ENCODE measurements at regions not wholly inside any gene's neighbourhood (a gene's known extent, or its start where the extent isn't known, plus 50 kb on each side); places are given as distances from the start of the nearest gene placed in this dataset.

- Mint-ChIP-seq H3K9me3 (ENCODE audit: unreplicated experiment) (no peaks in the 10 kb centered on the region), H3K4me1 (ENCODE audit: low read depth, unreplicated experiment) (no peaks in the 10 kb centered on the region), H3K36me3 (ENCODE audit: insufficient read depth, unreplicated experiment) (no peaks in the 10 kb centered on the region), H3K4me3 (ENCODE audit: unreplicated experiment) (no peak overlapping the region), H3K27me3 (ENCODE audit: insufficient read depth, unreplicated experiment) (peaks cover 2% of the 10 kb centered on the region), H3K27ac (ENCODE audit: unreplicated experiment) (no peak overlapping the region)
- intact Hi-C loops (cut with micrococcal nuclease; ENCODE audit: unreplicated experiment), result no loop called here
- Histone ChIP-seq H3K4me1 (no peaks in the 10 kb centered on the region), H3K36me3 (ENCODE audit: control insufficient read depth, insufficient read depth, low read length) (no peaks in the 10 kb centered on the region), H3K27me3 (replicated peaks; ENCODE audit: control insufficient read depth, insufficient read depth, low read length) (no peaks in the 10 kb centered on the region), H3K4me3 (ENCODE audit: low read depth, low read length) (no peak overlapping the region), H3K9me3 (no peaks in the 10 kb centered on the region)
- no peak for DNase-seq
- ChIA-PET POLR2A (no interaction called here), CTCF (no interaction called here)
- BruUV-seq (replicated peaks), result no TSS peak
- TF ChIP-seq CTCF (IDR thresholded peaks at IDR 0.05; ENCODE audit: insufficient read depth in 1 of 2, low read depth in 1 of 2, low read length in 1 of 2, severe bottlenecking in 1 of 2, unreplicated experiment in 1 of 2), result no peak
Measured at GRCh38 chr4:159884989-159885388, 782.1 kb downstream of the RAPGEF2 start.

GRCh38 chr4:159899596-159899995, 796.7 kb downstream of the RAPGEF2 start:
- no peak for TF ChIP-seq CTCF (IDR thresholded peaks at IDR 0.05; ENCODE audit: insufficient read depth in 1 of 2, low read depth in 1 of 2, low read length in 1 of 2, severe bottlenecking in 1 of 2, unreplicated experiment in 1 of 2)
- H3K27ac Mint-ChIP-seq (ENCODE audit: unreplicated experiment), result no peak overlapping the region
- H3K27me3 ChIP-seq (replicated peaks; ENCODE audit: control insufficient read depth, insufficient read depth, low read length), result no peaks in the 10 kb centered on the region
- no peaks in the 10 kb centered on the region for H3K4me1 ChIP-seq
- ChIA-PET CTCF (no interaction called here), POLR2A (no interaction called here)
- no peaks in the 10 kb centered on the region for H3K9me3 Mint-ChIP-seq (ENCODE audit: unreplicated experiment)
- H3K36me3 ChIP-seq (ENCODE audit: control insufficient read depth, insufficient read depth, low read length), result no peaks in the 10 kb centered on the region
- H3K27me3 Mint-ChIP-seq (ENCODE audit: insufficient read depth, unreplicated experiment), result peaks cover 10% of the 10 kb centered on the region
- BruUV-seq (replicated peaks), result no TSS peak
- H3K4me1 Mint-ChIP-seq (ENCODE audit: low read depth, unreplicated experiment), result no peaks in the 10 kb centered on the region
- intact Hi-C loops (cut with micrococcal nuclease; ENCODE audit: unreplicated experiment), result no loop called here
- no peak overlapping the region for H3K4me3 ChIP-seq (ENCODE audit: low read depth, low read length)
- H3K9me3 ChIP-seq, result no peaks in the 10 kb centered on the region
- no peak for DNase-seq
- H3K4me3 Mint-ChIP-seq (ENCODE audit: unreplicated experiment), result no peak overlapping the region
- no peaks in the 10 kb centered on the region for H3K36me3 Mint-ChIP-seq (ENCODE audit: insufficient read depth, unreplicated experiment)

GRCh38 chr4:159900562-159900961, 797.7 kb downstream of the RAPGEF2 start:
- no peak for DNase-seq
- ChIA-PET CTCF (no interaction called here), POLR2A (no interaction called here)
- Histone ChIP-seq H3K27me3 (replicated peaks; ENCODE audit: control insufficient read depth, insufficient read depth, low read length) (no peaks in the 10 kb centered on the region), H3K36me3 (ENCODE audit: control insufficient read depth, insufficient read depth, low read length) (no peaks in the 10 kb centered on the region), H3K4me3 (ENCODE audit: low read depth, low read length) (no peak overlapping the region), H3K9me3 (no peaks in the 10 kb centered on the region), H3K4me1 (no peaks in the 10 kb centered on the region)
- Mint-ChIP-seq H3K9me3 (ENCODE audit: unreplicated experiment) (no peaks in the 10 kb centered on the region), H3K36me3 (ENCODE audit: insufficient read depth, unreplicated experiment) (no peaks in the 10 kb centered on the region), H3K4me1 (ENCODE audit: low read depth, unreplicated experiment) (no peaks in the 10 kb centered on the region), H3K27me3 (ENCODE audit: insufficient read depth, unreplicated experiment) (peaks cover 6% of the 10 kb centered on the region), H3K27ac (ENCODE audit: unreplicated experiment) (no peak overlapping the region), H3K4me3 (ENCODE audit: unreplicated experiment) (no peak overlapping the region)
- BruUV-seq (replicated peaks), result no TSS peak
- intact Hi-C loops (cut with micrococcal nuclease; ENCODE audit: unreplicated experiment), result no loop called here
- TF ChIP-seq CTCF (IDR thresholded peaks at IDR 0.05; ENCODE audit: insufficient read depth in 1 of 2, low read depth in 1 of 2, low read length in 1 of 2, severe bottlenecking in 1 of 2, unreplicated experiment in 1 of 2), result no peak

Measured in Caco-2 (cell line).